GM12878 (cell line): ENCODE measurements at regions not wholly inside any gene's neighbourhood (a gene's known extent, or its start where the extent isn't known, plus 50 kb on each side); places are given as distances from the start of the nearest gene placed in this dataset.
A peak's percentile ranks its signal among the peaks of the same experiment; 100 is the strongest.

Experiments used
- ATAC-seq: fragments of 200-7000 bp; cut with Tn5 transposase; 3 replicates; pipeline ENCODE4 v1.9.1; 2020; ENCODE audit warnings: mild to moderate bottlenecking, moderate library complexity
- BruUV-seq: library from RNA; stranded (reverse); fragments of 400-500 nt; replicated peaks from 2 replicates; lab custom pipeline; 2021; lab: Mats Ljungman, UMichigan
- CTCF ChIA-PET: fragments of 300-600 bp; sonication (Branson Sonifier 250); formaldehyde crosslinking; extraction: SDS; loops from one replicate; lab custom pipeline; 2021; ENCODE audit warnings: inconsistent platforms; lab: Yijun Ruan, JAX
- POLR2A ChIA-PET: fragments of 350-600 bp; formaldehyde crosslinking; extraction: SDS; loops from one replicate; lab custom pipeline; 2021; ENCODE audit warnings: inconsistent platforms; lab: Charles Lee
- RAD21 ChIA-PET: fragments of 300-600 bp; sonication (Branson Sonifier 250); formaldehyde crosslinking; loops from one replicate; lab custom pipeline; 2023; ENCODE audit warnings: antibody characterized with exemption; ENCODE audit not compliant: unreplicated experiment; lab: Charles Lee
- SMC1A ChIA-PET: fragments of 300-600 bp; sonication (Branson Sonifier 250); formaldehyde crosslinking; loops from one replicate; lab custom pipeline; 2023; ENCODE audit not compliant: unreplicated experiment, uncharacterized antibody; lab: Charles Lee
- DNase-seq: peaks from one replicate; pipeline ENCODE4 v3.0.0-alpha.2; 2011; ENCODE audit warnings: low read depth, low spot score
- FAIRE-seq: peaks from 3 replicates; lab custom pipeline; 2011; peaks lifted over from hg19 to GRCh38; lab: Jason Lieb, UNC
- H2AFZ ChIP-seq: 2 replicates; pipeline ENCODE4 v1.6.0; 2011; ENCODE audit warnings: low read depth, low read length, control low read depth; ENCODE audit not compliant: control insufficient read depth
- H3K27ac ChIP-seq: 2 replicates; pipeline ENCODE4 v1.5.1; 2011; ENCODE audit warnings: control low read depth; ENCODE audit not compliant: control insufficient read depth, insufficient read depth
- H3K27me3 ChIP-seq, 2 experiments: replicated peaks in 1 of 2; 2 replicates each; pipeline versions ENCODE4 v1.6.0 to v1.6.1; 2011; ENCODE audit warnings: low read length in 1 of 2; ENCODE audit not compliant: control insufficient read depth in 2 of 2, insufficient read depth in 2 of 2
- H3K36me3 ChIP-seq, 2 experiments: 2 replicates each; pipeline ENCODE4 v1.5.1; 2011; ENCODE audit warnings: low read length in 1 of 2; ENCODE audit not compliant: control insufficient read depth in 2 of 2, insufficient read depth in 2 of 2
- H3K4me1 ChIP-seq: 2 replicates; pipeline ENCODE4 v1.6.1; 2011; ENCODE audit warnings: mild to moderate bottlenecking, low read length, moderate library complexity, mixed read lengths; ENCODE audit not compliant: control insufficient read depth, insufficient read depth
- H3K4me2 ChIP-seq: 2 replicates; pipeline ENCODE4 v1.6.0; 2011; ENCODE audit warnings: control low read depth; ENCODE audit not compliant: control insufficient read depth, insufficient read depth
- H3K4me3 ChIP-seq: fragments of 200-600 bp; sonication (generic); 2 replicates; pipeline ENCODE4 v1.5.1; 2016
- H3K79me2 ChIP-seq: 2 replicates; pipeline ENCODE4 v1.6.0; 2011; ENCODE audit warnings: low read length; ENCODE audit not compliant: control insufficient read depth, insufficient read depth
- H3K9ac ChIP-seq: 2 replicates; pipeline ENCODE4 v1.8.0; 2011; ENCODE audit warnings: low read length, control low read depth, mixed read lengths; ENCODE audit not compliant: control insufficient read depth, insufficient read depth
- H3K9me3 ChIP-seq: replicated peaks from 3 replicates; pipeline ENCODE4 v1.5.1; 2011; ENCODE audit warnings: mild to moderate bottlenecking, low read length; ENCODE audit not compliant: control insufficient read depth, insufficient read depth
- H4K20me1 ChIP-seq: 2 replicates; pipeline ENCODE4 v1.6.0; 2011; ENCODE audit not compliant: control insufficient read depth, insufficient read depth
- NR2C2 ChIP-seq: IDR thresholded peaks from 2 replicates; pipeline ENCODE4 v1.6.1; 2011; ENCODE audit warnings: borderline replicate concordance, low read depth; ENCODE audit not compliant: control insufficient read depth, insufficient read length
- PAX5 ChIP-seq: IDR thresholded peaks from 2 replicates; pipeline ENCODE4 v1.6.1; 2011; ENCODE audit warnings: low read depth, low read length, borderline replicate concordance
- PAX8 ChIP-seq: fragments of 450-650 bp; IDR thresholded peaks from 2 replicates; pipeline ENCODE4 v1.6.1; 2017; ENCODE audit warnings: mild to moderate bottlenecking, moderate library complexity
- SPI1 ChIP-seq: IDR thresholded peaks from 2 replicates; pipeline ENCODE4 v1.6.1; 2011; ENCODE audit warnings: low read depth, mild to moderate bottlenecking, low read length, moderate library complexity, borderline replicate concordance; ENCODE audit not compliant: insufficient read depth
- ZBED1 ChIP-seq: IDR thresholded peaks from 2 replicates; pipeline ENCODE4 v1.6.1; 2016; ENCODE audit warnings: borderline replicate concordance
- WGBS: methylation state at CpG from one replicate; pipeline ENCODE4 v1.1.6; 2016; ENCODE audit warnings: low lambda C conversion rate; ENCODE audit not compliant: insufficient replicate concordance, insufficient coverage; ENCODE audit errors: missing lambda C conversion rate; 5-methylcytosine and 5-hydroxymethylcytosine counted together
- in situ Hi-C: fragments of 300-500 bp; cut with MboI; formaldehyde crosslinking; loops from 9 replicates; pipeline ENCODE4 v1.14.3; 2018; ENCODE audit warnings: mixed read lengths
- intact Hi-C: fragments of 100-400 bp; cut with micrococcal nuclease; formaldehyde crosslinking; loops from one replicate; pipeline ENCODE4 v1.14.2; 2022; ENCODE audit not compliant: unreplicated experiment
- TF ChIP-seq, protein P1 (sequence below): fragments of 450-650 bp; IDR thresholded peaks from 2 replicates; pipeline ENCODE4 v1.6.1; 2017; ENCODE audit warnings: antibody characterized with exemption, mild to moderate bottlenecking, moderate library complexity

DNA sequence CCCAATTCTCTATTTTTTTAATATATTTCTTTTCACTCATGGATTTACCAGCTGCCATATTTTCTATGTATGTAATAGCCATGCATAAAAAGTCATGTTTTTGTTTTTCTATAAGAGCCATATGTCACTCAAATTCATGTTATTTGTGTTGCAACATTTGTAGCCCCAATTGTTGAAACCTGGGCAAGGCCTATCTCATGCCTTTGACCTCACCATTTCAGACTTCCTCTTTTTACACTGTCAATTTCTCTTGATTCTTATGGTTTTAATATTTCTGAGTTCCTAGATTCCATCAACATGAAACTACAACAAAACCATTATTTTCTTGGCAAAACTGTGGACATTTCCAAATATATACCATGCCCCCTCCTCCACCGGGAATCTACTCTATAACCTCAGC is 647.5 kb downstream of the C12orf50 start:
- in situ Hi-C loops, result no loop called here
- WGBS, result 74% methylated on average over 1 of the region's 1 CpG
- no peak for FAIRE-seq
- POLR2A ChIA-PET, result no interaction called here
- Histone ChIP-seq H3K9me3 (no peaks in the 10 kb centered on the region), H3K4me3 (no peak overlapping the region), H3K4me2 (no peak overlapping the region), H3K9ac (no peak overlapping the region), H3K79me2 (no peaks in the 10 kb centered on the region), H3K36me3 (no peaks in the 10 kb centered on the region), H3K27me3 (no peaks in the 10 kb centered on the region), H2AFZ (no peak overlapping the region), H3K27ac (no peak overlapping the region), H3K4me1 (no peaks in the 10 kb centered on the region), H4K20me1 (no peaks in the 10 kb centered on the region)
- SMC1A ChIA-PET, result no interaction called here
- BruUV-seq, result no TSS peak
- TF ChIP-seq ZBED1, result no peak
- no peak for TF ChIP-seq NR2C2
- peak; percentile 64; the same call in 1 of the 2 replicates for TF ChIP-seq SPI1
- ATAC-seq, result no peak
- intact Hi-C loops, result no loop called here
- no peak for DNase-seq
- CTCF ChIA-PET, result no interaction called here
- RAD21 ChIA-PET, result no interaction called here

DNA sequence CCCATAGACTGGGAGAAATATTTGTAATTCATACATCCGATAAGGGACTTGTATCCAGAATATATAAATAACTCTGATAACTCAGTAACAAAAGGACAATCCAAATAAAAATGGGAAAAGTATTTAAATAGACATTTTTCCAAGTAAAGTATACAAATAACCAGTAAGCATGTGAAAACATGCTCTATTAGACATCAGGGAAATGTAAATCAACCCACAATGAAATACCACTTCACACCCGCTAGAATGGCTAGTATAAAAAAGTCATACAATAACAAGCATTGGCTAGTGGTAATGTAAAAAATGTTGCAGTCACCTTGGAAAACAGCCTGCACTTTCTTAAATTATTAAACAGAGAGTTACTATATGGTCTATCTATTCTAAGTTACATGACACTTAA is 650.7 kb downstream of the C12orf50 start:
- ChIA-PET POLR2A (no interaction called here), CTCF (no interaction called here), RAD21 (no interaction called here), SMC1A (no interaction called here)
- Histone ChIP-seq H3K36me3 (no peaks in the 10 kb centered on the region), H3K4me2 (no peak overlapping the region), H3K27ac (no peak overlapping the region), H3K27me3 (no peaks in the 10 kb centered on the region), H3K4me3 (no peak overlapping the region), H3K9me3 (no peaks in the 10 kb centered on the region), H3K4me1 (no peaks in the 10 kb centered on the region), H2AFZ (no peak overlapping the region), H3K79me2 (no peaks in the 10 kb centered on the region), H4K20me1 (no peaks in the 10 kb centered on the region), H3K9ac (no peak overlapping the region)
- FAIRE-seq, result no peak
- no TSS peak for BruUV-seq
- no peak for DNase-seq
- ATAC-seq, result no peak
- 62% methylated on average over 2 of the region's 2 CpGs for WGBS
- no peak for TF ChIP-seq PAX8
- no peak for TF ChIP-seq PAX5
- TF ChIP-seq, protein P1, sequence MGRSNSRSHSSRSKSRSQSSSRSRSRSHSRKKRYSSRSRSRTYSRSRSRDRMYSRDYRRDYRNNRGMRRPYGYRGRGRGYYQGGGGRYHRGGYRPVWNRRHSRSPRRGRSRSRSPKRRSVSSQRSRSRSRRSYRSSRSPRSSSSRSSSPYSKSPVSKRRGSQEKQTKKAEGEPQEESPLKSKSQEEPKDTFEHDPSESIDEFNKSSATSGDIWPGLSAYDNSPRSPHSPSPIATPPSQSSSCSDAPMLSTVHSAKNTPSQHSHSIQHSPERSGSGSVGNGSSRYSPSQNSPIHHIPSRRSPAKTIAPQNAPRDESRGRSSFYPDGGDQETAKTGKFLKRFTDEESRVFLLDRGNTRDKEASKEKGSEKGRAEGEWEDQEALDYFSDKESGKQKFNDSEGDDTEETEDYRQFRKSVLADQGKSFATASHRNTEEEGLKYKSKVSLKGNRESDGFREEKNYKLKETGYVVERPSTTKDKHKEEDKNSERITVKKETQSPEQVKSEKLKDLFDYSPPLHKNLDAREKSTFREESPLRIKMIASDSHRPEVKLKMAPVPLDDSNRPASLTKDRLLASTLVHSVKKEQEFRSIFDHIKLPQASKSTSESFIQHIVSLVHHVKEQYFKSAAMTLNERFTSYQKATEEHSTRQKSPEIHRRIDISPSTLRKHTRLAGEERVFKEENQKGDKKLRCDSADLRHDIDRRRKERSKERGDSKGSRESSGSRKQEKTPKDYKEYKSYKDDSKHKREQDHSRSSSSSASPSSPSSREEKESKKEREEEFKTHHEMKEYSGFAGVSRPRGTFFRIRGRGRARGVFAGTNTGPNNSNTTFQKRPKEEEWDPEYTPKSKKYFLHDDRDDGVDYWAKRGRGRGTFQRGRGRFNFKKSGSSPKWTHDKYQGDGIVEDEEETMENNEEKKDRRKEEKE, result no peak
- intact Hi-C loops, result no loop called here
- in situ Hi-C loops, result no loop called here
